NCI-H2227 (cell line): ENCODE measurements at regions not wholly inside any gene's neighbourhood (a gene's known extent, or its start where the extent isn't known, plus 50 kb on each side); places are given as distances from the start of the nearest gene placed in this dataset.
A peak's percentile ranks its signal among the peaks of the same experiment; 100 is the strongest.

Source experiments
- DNase-seq: peaks from one replicate; lab custom pipeline; 2025; ENCODE audit not compliant: unreplicated experiment; lab: John Stamatoyannopoulos, UW

DNA sequence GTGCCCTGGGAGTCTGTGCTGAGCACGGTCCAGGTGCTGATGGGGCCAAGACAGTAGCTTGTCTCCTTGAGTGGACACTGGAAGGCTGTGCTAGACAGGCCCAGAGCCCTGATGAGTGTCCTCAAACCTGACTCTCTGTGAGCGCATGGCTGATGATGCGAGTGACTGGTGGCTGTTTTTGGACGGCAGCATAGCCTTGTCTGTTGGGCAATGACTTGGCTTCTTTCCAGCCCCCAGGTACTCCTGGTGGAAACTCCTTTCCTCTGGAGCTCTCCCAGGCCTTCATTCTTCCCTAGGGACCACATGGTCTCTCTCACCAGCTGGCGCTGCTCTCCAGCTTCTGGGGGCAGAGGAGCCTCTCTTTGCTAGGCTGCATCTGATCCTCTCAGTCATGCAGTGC lies 207.6 kb upstream of the SMIM21 start:
- DNase-seq: no peak

DNA sequence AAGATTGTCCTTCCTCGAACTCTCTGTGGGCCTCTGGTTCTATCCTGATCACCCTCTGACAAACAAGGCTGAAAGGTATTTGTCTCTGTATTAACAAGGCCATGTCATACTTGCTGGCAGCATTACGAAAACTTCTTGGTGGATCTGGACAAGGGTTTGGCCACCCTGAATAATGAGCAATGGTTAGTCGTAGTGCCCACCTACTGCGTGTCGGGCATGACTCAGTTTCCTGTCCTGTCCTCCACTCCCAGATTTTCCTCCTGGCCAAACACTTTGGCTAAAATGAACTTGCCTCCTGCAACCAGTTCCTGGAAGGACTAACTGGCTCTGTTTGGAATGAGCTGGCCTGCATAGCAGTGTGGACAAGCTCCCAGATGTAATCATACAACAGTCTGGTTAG lies 198.5 kb upstream of the SMIM21 start:
- DNase-seq: no peak

DNA sequence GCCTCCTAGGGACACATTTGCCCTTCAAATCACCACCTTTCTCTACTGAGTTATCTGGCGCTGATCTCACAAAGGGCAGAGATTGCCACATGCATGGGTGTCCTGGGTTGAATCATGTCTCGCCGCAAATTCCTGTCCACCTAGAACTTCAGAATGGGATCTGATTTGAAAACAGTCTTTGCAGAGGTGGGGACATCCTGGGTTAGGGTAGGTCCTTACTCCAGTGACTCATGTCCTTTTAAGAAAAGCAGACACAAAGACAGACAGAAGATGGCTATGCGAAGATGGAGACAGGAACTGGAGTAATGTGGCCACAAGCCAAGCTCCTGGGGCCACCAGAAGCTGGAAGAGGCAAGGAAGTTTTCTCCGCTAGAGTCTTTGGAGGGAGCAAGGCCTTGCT lies 197.4 kb upstream of the SMIM21 start:
- DNase-seq: no peak

DNA sequence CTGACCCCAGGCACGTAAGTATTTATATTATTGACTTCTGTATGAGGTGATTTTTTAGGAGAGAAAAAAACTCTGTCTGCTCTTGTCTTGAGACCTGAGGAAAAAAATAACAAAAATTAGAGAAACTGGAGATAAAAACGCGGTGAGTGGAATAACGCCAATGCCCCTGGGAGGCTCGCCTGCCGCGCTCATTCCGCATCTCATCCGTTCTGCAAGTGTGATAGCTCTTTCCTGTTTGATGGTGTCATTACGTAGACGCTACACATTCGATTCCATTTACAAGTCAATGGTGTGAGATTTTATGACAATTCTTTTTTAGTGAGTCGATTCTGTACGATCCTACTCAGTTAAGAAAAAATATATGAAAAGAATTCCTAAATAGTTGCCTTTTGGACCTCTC lies 194.3 kb upstream of the SMIM21 start:
- DNase-seq: no peak

DNA sequence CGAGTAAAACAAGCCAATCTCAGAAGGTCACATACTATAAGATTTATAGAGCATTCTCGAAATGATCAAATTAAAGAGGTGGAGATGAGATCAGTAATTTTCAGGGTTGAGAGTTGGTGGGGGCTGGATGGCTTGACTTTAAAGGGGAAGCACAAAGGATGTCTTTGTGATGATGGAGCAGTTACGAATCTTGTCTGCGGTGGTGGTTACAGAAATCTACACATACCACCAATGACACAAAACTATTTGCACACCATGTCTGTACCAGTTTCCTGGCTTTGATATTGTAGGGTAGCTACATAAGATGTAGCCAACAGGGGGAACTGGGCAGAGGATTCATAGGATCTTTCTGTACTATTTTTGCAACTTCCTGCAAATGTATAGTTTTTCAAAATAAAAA lies 190.6 kb upstream of the SMIM21 start:
- no peak for DNase-seq

DNA sequence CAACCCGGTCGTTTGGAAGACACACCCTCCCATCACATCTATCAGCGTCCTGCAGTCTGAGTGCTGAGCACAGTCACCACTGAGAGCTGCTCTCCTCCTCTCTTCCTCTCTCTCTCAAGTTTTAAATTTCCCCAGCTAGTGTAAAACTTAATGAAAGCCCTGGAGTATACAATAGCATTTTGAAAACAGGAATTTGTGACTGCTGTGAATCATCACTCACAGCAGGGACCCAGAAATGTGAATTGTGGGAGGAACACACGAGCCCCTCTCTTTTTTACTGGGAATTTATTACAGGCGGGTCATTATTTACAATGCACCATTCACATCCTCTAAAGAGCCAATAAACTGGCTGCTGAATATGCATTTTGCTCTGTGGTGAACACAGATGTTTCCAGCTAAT lies 185.0 kb upstream of the SMIM21 start:
- peak; percentile 4 for DNase-seq

DNA sequence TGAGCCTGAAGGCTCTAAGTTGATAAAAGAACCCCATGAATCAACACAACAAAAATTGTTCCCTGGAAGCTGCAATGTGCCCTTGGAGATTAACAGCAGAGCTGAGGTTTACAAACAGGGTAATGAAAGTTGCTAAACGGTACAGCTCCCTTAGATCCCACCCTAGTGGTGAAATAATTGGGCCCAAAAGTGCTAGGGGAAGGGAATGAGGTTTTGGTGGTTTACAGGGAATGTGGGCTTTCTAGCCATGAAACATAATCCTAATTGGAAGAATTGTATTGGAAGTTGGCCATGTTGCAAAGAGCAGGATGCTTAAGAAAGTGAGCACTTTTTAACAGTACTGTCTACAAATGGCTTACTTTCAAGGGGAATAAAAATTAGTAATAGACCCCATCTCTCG lies 180.2 kb upstream of the SMIM21 start:
- no peak for DNase-seq

DNA sequence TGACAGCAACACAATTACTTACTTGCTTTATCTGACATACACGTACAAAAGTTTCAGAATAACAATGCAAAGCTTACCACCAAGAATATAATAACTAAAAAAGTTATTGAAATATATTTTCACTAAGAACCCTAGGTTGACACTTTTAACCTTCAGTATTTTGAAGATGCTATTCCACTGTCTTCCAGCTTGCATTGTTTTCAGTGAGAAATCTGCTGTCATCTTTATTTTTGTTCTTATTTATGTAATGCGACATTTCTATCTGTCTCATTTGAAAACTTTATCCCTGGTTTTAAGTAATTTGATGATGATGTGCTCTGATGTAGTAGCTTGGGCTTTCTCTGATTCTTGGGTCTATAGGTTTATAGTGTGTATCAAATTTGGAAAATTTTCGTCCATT lies 165.0 kb upstream of the SMIM21 start:
- DNase-seq: no peak

DNA sequence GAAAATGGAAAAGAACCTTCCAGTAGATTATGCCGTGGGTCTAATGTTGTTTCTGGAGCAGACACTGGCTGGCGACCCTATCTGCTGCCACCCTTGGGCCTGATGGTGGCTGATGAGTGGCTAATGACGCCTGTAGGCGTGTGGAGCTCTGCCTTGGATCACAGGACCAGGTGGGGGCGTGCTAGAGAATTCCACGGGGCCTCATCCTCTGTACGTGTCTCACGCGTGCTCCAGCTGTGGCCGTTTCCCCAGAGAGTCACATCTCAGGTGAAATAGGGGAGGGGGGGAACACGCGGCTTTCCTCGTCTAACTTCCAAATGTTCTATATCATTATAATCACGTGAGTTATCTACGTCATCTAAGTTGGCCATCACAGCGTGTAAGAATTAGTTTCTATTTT lies 160.9 kb upstream of the SMIM21 start:
- no peak for DNase-seq

DNA sequence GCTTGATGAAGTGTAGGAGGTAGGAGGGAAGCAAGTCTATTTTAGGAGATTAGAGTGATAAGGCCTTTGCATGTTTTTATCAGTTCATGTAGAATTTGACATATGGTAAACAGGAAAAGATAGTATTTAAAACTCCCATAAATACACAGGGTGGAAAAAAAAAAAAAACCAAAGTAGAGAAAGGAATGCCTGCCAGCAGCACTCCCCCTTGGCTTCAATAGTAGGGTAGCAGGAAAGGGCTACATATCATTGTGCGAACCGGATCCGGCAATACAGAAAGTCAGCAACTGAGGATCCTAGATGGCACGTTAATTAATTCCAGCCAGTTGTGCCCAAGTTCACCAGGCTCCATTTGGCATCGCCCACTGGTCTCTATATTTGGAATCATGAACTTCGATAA lies 159.6 kb upstream of the SMIM21 start:
- DNase-seq: no peak

DNA sequence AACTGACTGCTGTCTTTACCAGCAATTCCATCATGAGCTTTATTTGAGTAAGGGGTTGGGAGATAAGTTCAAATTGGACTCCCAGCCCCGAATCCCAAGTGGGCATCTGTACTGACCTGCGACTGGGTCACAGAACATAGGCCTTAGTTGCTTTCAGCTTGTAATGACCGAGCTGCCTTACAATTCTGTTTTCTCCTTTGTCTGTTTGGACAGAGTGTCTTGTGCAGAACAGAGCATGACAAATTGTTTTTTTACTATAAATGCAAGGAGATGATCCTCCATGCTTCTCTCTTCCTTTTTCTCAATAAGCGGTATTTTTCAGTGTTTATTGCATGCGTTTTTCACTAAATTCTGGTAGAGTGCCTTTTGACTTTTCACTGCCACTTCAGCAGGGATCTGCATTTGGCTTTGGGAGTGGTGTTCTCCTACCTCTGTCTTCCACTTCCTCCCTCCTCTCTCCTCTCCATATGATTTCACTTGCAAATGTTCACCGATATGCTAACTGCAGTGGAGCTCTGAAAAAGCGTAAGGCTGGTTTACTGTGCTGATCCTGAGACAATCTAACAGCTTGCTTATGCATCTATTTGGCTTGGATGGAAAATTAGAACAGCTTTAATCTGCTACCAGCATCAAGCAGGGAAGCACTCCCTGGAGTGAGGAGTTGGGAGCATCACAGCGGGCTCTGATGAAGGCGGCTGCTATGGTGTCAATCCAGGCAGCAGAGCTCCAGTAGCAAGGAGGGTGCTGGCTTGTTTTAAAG lies 158.8 kb upstream of the SMIM21 start:
- no peak for DNase-seq

DNA sequence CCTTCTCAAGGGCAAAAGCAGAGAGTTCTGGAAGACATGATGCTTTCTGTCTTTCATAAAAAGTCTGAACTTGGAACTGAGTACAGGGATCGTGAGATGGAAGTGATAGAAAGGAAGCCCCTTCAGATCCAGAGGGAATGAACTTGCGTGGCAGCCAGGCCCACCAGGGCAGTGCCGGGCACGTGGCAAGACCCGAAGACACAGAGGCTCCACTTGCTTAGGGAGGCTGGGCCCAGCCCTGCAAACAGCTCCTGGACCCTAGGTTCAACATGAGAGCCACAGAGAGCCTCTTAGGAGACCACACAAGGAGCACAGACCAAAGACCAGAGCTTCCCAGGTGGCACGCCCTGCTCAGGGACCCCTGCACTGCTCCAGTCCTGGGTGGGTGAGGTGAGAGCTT lies 155.4 kb upstream of the SMIM21 start:
- no peak for DNase-seq

DNA sequence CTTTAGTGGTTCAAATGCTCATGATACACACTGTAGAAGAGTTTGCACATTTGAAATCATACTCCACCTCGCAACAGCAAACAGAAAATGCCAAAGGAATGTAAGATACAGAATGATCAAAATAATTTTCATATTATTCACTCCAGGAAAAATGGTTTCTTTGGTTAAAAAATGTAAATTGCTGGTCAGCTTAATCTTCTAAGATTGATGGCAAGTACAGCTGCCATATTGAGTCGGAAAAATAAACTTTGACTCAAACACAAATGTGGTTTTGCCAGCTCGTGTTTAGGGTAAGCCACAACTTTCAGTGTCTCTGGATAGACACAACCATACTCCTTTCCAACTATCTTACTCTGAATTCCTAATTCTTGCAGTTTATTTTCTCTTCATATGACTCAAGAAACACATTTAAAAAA lies 154.9 kb upstream of the SMIM21 start:
- DNase-seq: no peak

DNA sequence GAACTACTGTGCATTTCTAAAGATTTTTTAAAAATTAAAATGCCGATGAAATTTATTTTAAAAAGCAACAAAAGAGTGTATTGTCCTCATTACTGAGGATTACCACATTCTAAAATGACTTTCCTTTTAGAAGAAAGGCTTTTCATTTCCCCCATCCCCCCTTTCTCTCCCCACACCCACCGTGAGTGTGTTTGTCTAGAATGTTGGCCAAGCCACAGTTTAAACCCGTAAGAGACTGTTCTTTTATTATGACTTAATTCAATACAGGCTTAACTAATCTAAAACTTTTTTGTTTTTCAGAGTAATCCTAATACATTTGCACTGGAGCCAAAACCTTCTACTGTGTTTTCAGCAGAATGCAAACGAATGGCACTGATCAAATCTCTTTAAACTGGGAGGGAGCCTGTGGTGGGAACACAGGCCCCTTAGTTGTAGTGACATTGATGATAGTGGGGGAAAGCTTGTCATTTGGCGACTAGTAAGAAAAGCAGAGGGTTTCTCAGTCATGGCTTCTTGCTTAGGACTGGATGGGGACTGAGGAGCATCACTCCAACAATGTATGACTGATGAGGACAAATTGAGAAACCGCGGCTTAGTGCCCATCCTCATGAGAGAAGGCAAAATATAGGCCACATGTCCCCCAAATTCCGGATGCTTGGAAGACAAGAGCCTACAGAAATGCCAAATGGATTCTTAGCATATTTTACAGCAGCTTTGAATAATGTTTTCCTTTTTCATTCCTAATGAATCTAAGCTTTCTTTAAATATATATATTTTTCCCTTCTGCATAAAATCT lies 154.0 kb upstream of the SMIM21 start:
- DNase-seq: no peak

DNA sequence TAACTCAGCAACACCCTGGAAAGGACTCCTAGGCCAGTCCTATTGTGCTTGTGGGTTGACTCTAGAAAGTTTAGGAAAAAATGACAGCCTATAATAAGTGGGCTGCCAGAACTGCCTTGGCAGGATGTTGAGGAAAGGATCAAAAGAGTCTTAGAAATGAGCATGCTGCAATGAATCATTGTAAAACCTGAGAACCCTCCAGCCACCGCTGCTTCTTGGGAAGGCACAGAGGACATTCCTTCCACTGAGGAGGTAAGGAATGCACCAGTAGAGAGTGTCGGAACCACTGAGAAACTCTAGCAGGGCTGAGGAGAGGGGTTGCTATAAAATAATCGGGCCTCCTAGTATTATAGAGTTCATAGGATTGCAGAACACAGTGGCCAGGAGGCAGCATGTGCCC lies 146.7 kb upstream of the SMIM21 start:
- DNase-seq: no peak

DNA sequence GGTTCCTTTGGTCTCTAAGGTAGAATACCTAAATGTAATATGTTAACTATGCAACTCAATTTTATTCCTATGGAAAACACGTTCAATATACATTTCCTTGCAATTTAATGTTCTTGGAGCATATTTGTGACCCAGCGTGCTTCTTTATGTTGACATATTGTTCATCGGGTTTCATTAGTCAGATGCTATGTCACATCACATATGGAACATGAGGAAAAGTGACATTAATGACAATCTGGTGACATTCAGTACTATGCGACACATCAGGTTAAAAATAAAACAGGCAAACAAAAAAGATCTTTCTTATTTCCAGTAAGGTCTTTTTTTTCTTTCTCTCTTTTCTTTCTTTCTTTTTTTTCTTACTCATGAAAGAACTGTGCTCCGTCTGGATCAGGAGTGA lies 135.6 kb upstream of the SMIM21 start:
- DNase-seq: no peak

DNA sequence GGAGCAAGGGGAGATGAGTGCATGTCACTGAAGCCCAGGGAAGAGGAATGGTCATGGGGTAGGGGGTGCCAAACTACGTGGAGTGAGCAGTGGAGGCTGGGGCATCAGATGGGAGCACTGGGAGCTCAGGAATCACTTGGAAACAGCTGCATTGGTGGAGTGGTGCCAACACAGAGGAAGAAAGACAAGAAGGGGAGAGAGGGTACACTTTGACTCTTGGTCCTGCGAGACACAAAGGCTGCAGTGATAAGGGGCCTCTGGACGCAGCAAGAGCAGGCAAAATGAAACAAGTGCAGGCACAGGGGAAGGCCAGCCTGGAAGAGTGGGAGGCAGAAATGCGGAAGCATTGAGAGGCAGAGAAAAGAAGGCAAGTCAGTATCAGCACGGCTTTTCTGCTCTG lies 134.7 kb upstream of the SMIM21 start:
- DNase-seq: no peak

DNA sequence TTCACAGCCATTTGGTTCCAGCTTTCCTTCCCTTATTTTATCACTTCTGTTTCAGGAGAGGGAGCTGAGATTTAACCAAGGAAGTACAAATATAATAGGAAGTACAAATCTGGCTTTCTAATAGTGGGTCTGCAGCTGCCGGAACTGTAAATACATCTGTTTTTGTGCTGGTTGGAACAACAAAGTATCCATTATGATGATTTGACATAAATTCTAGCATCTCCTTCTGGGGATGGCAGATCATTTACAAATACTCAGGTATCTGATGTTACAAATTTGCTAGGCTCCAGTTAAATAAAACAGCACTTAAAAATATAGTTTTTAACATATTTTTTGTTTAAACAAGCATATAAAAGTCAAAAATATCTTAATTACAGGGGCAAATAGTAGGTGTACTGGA lies 131.3 kb upstream of the SMIM21 start:
- no peak for DNase-seq

DNA sequence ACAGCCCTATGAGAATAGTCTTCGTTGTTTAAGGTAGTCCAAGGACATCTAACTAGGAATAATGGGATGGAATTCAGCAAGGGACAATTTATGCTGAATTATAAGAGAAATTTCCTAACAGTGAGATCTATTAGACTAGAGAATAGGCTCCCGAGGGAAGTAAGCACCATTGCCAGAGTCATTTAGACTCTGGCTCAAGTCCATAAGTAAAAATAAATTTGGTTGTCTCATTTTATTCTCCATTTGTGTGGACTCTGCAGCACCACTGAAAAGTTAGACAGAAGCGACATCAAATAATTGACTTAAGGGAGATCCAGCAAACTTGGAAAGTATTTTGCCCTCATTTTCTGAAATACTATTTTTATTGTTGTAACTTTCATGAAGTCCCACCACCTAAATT lies 129.3 kb upstream of the SMIM21 start:
- no peak for DNase-seq

DNA sequence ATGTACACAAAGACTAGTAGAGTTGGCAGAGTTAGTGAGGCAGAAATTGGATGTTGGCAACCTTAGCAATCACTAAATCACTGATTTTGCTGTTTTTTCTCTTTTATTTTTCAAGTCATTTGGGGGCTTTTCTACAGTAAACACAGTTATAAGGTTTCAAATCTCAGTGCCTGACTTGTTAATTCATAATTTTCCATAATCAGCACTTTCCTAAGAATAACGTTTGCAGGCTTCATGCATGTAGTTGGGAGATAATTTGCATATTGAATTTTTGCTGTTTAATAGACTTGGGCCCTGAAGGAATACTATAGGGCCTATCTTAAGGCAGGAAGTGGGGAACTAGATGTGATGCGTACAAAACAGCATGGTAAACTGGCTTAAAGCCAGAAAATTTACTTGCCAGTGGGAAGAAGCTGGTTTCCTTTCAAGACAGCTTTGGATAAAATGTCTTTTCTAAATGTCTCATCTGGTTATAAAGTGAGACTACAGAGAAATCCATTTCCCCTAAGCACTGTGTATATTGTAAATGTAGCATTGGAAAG lies 127.2 kb upstream of the SMIM21 start:
- DNase-seq: no peak

DNA sequence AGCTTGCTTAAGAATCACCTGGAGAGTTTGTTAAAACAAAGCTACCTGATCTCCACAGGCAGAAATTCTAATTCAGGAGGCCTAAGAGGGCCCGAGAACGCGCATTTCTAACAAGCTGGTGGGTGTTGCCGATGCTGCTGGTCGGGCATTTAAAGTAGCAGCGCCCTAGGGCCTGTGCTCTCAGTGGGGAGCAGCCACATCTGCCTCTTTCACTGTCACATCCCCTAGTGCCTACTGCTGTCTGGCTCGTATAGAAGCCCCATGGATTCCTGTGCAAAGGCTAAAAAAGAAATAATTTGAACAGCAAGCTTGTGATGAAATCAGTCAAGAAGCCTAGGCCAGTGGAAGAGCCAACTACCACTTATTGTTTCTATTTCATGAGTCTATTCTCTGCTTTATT lies 126.7 kb upstream of the SMIM21 start:
- no peak for DNase-seq

DNA sequence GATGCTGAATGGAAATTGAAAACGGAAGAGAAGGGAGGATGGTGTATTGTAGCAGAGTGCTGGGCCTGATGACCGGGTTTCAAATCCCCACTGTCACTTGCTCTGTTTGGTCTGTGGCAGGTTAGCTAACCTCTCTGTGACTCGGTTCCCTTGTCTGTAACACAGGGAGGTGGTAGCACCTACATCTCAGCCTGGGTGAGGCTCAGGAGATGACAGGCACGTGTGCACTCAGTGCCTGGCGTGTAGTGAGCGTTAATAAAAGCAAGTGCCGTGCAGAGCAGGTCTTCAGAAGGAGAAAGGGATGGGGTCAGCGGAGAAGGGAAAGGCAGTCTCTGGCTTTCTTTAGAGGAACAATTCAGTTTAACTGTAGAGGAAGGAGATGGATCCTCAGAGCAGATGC lies 125.5 kb upstream of the SMIM21 start:
- no peak for DNase-seq
